H1 (cell line): ENCODE measurements at regions not wholly inside any gene's neighbourhood (a gene's known extent, or its start where the extent isn't known, plus 50 kb on each side); places are given as distances from the start of the nearest gene placed in this dataset.

Experiments
- CTCF ChIA-PET: fragments of 300-600 bp; sonication (Branson Sonifier 250); formaldehyde crosslinking; loops from one replicate; lab custom pipeline; 2021; ENCODE audit not compliant: partially characterized antibody; lab: Charles Lee
- POLR2A ChIA-PET: fragments of 300-600 bp; sonication (Branson Sonifier 250); formaldehyde crosslinking; loops from one replicate; lab custom pipeline; 2021; ENCODE audit warnings: inconsistent platforms; ENCODE audit not compliant: partially characterized antibody; lab: Charles Lee
- DNase-seq, 2 experiments: peaks; one replicate each; pipeline versions ENCODE4 v3.0.0 to v3.0.0-alpha.2; 2010 to 2022; ENCODE audit warnings: low spot score in 2 of 2, low read depth in 1 of 2, mixed read lengths in 1 of 2
- FAIRE-seq: peaks from 2 replicates; lab custom pipeline; 2011; peaks lifted over from hg19 to GRCh38; lab: Jason Lieb, UNC
- H2AFZ ChIP-seq: 2 replicates; pipeline ENCODE4 v1.8.1; 2012; ENCODE audit warnings: low read length, inconsistent platforms
- H2AK5ac ChIP-seq: 2 replicates; pipeline ENCODE4 v1.6.1; 2013; ENCODE audit warnings: low read depth, low read length
- H2BK120ac ChIP-seq: replicated peaks from 2 replicates; pipeline ENCODE3; 2013; ENCODE audit warnings: low read depth, low read length, inconsistent platforms
- H2BK12ac ChIP-seq: 2 replicates; pipeline ENCODE4 v1.6.1; 2013; ENCODE audit warnings: low read depth, low read length
- H2BK15ac ChIP-seq: 2 replicates; pipeline ENCODE4 v1.6.1; 2013; ENCODE audit warnings: low read length
- H2BK20ac ChIP-seq: 2 replicates; pipeline ENCODE4 v1.6.1; 2013; ENCODE audit warnings: low read length
- H2BK5ac ChIP-seq: 2 replicates; pipeline ENCODE4 v1.6.1; 2013; ENCODE audit warnings: low read depth, low read length
- H3K14ac ChIP-seq: 2 replicates; pipeline ENCODE4 v1.6.1; 2013; ENCODE audit warnings: inconsistent platforms; ENCODE audit not compliant: insufficient read length
- H3K18ac ChIP-seq: 2 replicates; pipeline ENCODE4 v1.6.1; 2013; ENCODE audit warnings: low read length; ENCODE audit errors: extremely low read depth
- H3K23ac ChIP-seq: 2 replicates; pipeline ENCODE4 v1.6.1; 2013; ENCODE audit warnings: inconsistent platforms; ENCODE audit not compliant: insufficient read length
- H3K23me2 ChIP-seq: 2 replicates; pipeline ENCODE4 v1.6.1; 2013; ENCODE audit warnings: low read depth, low read length
- H3K27ac ChIP-seq: 2 replicates; pipeline ENCODE4 v1.6.1; 2011; ENCODE audit warnings: low read depth, low read length, inconsistent platforms
- H3K27me3 ChIP-seq, 4 experiments: replicated peaks in 1 of 4; 1 replicate in 1 of 4; 2 replicates in 3 of 4; pipeline versions ENCODE4 v1.6.1 to v1.8.1; 2011 to 2013; ENCODE audit warnings: low read length in 3 of 4, mild to moderate bottlenecking in 3 of 4, inconsistent platforms in 2 of 4, mixed read lengths in 2 of 4, moderate library complexity in 1 of 4; ENCODE audit not compliant: control insufficient read depth in 3 of 4, insufficient read depth in 3 of 4; ENCODE audit errors: extremely low read depth in 1 of 4
- H3K36me3 ChIP-seq, 4 experiments: 2 replicates each; pipeline versions ENCODE4 v1.6.1 to v1.8.1; 2011 to 2013; ENCODE audit warnings: mild to moderate bottlenecking in 4 of 4, low read length in 3 of 4, moderate library complexity in 2 of 4, control low read depth in 1 of 4, inconsistent platforms in 1 of 4; ENCODE audit not compliant: insufficient read depth in 4 of 4, control insufficient read depth in 2 of 4
- H3K4ac ChIP-seq: replicated peaks from 2 replicates; pipeline ENCODE3; 2013; ENCODE audit warnings: low read length, low read depth, mixed read lengths, inconsistent platforms; ENCODE audit not compliant: insufficient read length
- H3K4me1 ChIP-seq, 4 experiments: replicated peaks in 1 of 4; 1 replicate in 1 of 4; 2 replicates in 3 of 4; pipeline versions ENCODE4 v1.6.1 to v1.8.1; 2011 to 2013; ENCODE audit warnings: low read length in 3 of 4, inconsistent platforms in 2 of 4, mixed read lengths in 1 of 4; ENCODE audit not compliant: insufficient read depth in 4 of 4, control insufficient read depth in 3 of 4
- H3K4me2 ChIP-seq, 2 experiments: 2 replicates each; pipeline versions ENCODE4 v1.6.1 to v1.8.1; 2011 to 2013; ENCODE audit warnings: low read depth in 2 of 2, low read length in 2 of 2, control low read depth in 1 of 2, inconsistent platforms in 1 of 2, mild to moderate bottlenecking in 1 of 2; ENCODE audit not compliant: insufficient read depth in 1 of 2
- H3K4me3 ChIP-seq, 4 experiments: fragments of 200-600, 300-600 bp in 1 of 4; sonication (generic), shearing (Covaris generic), sonication (Bioruptor Twin) in 1 of 4; 2 replicates each; pipeline versions ENCODE4 v1.5.1 to v1.8.1; 2011 to 2016; ENCODE audit warnings: low read length in 4 of 4, low read depth in 3 of 4, control low read depth in 2 of 4, inconsistent platforms in 2 of 4, mild to moderate bottlenecking in 2 of 4, mixed read lengths in 1 of 4, moderate library complexity in 1 of 4; ENCODE audit not compliant: insufficient read depth in 2 of 4; ENCODE audit errors: extremely low read depth in 1 of 4
- H3K56ac ChIP-seq: replicated peaks from 2 replicates; pipeline ENCODE3; 2013; ENCODE audit warnings: low read depth, mild to moderate bottlenecking, mixed read lengths, low read length, inconsistent platforms; ENCODE audit not compliant: insufficient read length
- H3K79me1 ChIP-seq: 2 replicates; pipeline ENCODE4 v1.6.1; 2013; ENCODE audit warnings: low read depth, low read length, control low read depth
- H3K79me2 ChIP-seq, 2 experiments: 2 replicates each; pipeline versions ENCODE4 v1.6.1 to v1.8.1; 2012 to 2013; ENCODE audit warnings: low read length in 2 of 2, mild to moderate bottlenecking in 2 of 2, inconsistent platforms in 1 of 2; ENCODE audit not compliant: insufficient read depth in 2 of 2, control insufficient read depth in 1 of 2
- H3K9ac ChIP-seq, 4 experiments: replicated peaks in 1 of 4; 1 replicate in 1 of 4; 2 replicates in 3 of 4; pipeline versions ENCODE4 v1.6.1 to v1.8.1; 2011 to 2013; ENCODE audit warnings: low read depth in 3 of 4, low read length in 3 of 4, control low read depth in 2 of 4, mild to moderate bottlenecking in 2 of 4, moderate library complexity in 2 of 4, inconsistent platforms in 1 of 4; ENCODE audit errors: extremely low read depth in 1 of 4
- H3K9me3 ChIP-seq, 2 experiments: 2 replicates each; pipeline versions ENCODE4 v1.6.1 to v1.8.1; 2012 to 2013; ENCODE audit warnings: mild to moderate bottlenecking in 2 of 2, moderate library complexity in 2 of 2, control low read depth in 1 of 2, inconsistent platforms in 1 of 2, low read depth in 1 of 2, low read length in 1 of 2, mixed read lengths in 1 of 2; ENCODE audit not compliant: insufficient read depth in 2 of 2
- H4K20me1 ChIP-seq, 2 experiments: replicated peaks in 1 of 2; 2 replicates each; pipeline versions ENCODE3 to v1.8.1; 2011 to 2013; ENCODE audit warnings: inconsistent platforms in 2 of 2, low read length in 2 of 2, mild to moderate bottlenecking in 1 of 2; ENCODE audit not compliant: insufficient read depth in 2 of 2, control insufficient read depth in 1 of 2
- H4K5ac ChIP-seq: 2 replicates; pipeline ENCODE4 v1.6.1; 2013; ENCODE audit warnings: low read length, low read depth, mixed read lengths, inconsistent platforms; ENCODE audit not compliant: insufficient read length
- H4K8ac ChIP-seq: 2 replicates; pipeline ENCODE4 v1.8.0; 2013; ENCODE audit warnings: mild to moderate bottlenecking, moderate library complexity, low read length, inconsistent platforms; ENCODE audit not compliant: insufficient read depth; ENCODE audit errors: extremely low read depth
- H4K91ac ChIP-seq: replicated peaks from 2 replicates; pipeline ENCODE3; 2013; ENCODE audit warnings: low read length, mixed read lengths, inconsistent platforms; ENCODE audit not compliant: insufficient read length
- KDM1A ChIP-seq: fragments of 200-600, 300-600 bp; sonication (generic); IDR thresholded peaks from 2 replicates; pipeline ENCODE4 v1.7.1; 2016; ENCODE audit warnings: mild to moderate bottlenecking, low read length, borderline replicate concordance
- WGBS, 2 experiments: shearing (Covaris generic) in 1 of 2; methylation state at CpG; one replicate each; pipeline versions ENCODE4 v1.1.6 to v1.1.7; 2013 to 2015; ENCODE audit warnings: low lambda C conversion rate in 2 of 2, mixed read lengths in 2 of 2, inconsistent platforms in 1 of 2, low coverage in 1 of 2, missing lambda C conversion rate in 1 of 2; ENCODE audit not compliant: insufficient replicate concordance in 2 of 2, insufficient coverage in 1 of 2, insufficient read length in 1 of 2; ENCODE audit errors: extremely low coverage in 1 of 2, missing lambda C conversion rate in 1 of 2; 5-methylcytosine and 5-hydroxymethylcytosine counted together
- TF ChIP-seq, protein P1 (sequence below): IDR thresholded peaks from 2 replicates; pipeline ENCODE4 v1.6.1; 2012; ENCODE audit warnings: low read length, inconsistent platforms

- no peaks in the 10 kb centered on the region for H3K4me1 ChIP-seq
- no peak overlapping the region for H4K91ac ChIP-seq
- no peaks in the 10 kb centered on the region for H3K79me2 ChIP-seq
- ChIA-PET CTCF (interaction anchor here (1.5 kb wide), 1 partner anchor 8 kb away, joined by 4 read pairs; no protein-coding TSS in a partner anchor), POLR2A (interaction anchor here (1.1 to 1.5 kb wide), 3 partner anchors 8 to 49 kb away, joined by 3 to 8 read pairs (median 3); no protein-coding TSS in a partner anchor)
- no peak overlapping the region for H2BK20ac ChIP-seq
- H3K23ac ChIP-seq = no peak overlapping the region
- no peak overlapping the region for H2BK12ac ChIP-seq
- no peak overlapping the region for H3K56ac ChIP-seq
- H3K4me2 ChIP-seq = no peak overlapping the region
- no peaks in the 10 kb centered on the region for H3K36me3 ChIP-seq
- H4K8ac ChIP-seq = no peak overlapping the region
- no peak overlapping the region for H2AFZ ChIP-seq
- H4K20me1 ChIP-seq = no peaks in the 10 kb centered on the region
- H2BK120ac ChIP-seq = no peak overlapping the region
- H3K27me3 ChIP-seq = no peaks in the 10 kb centered on the region; a peak in 1 of 7 replicates
- H3K23me2 ChIP-seq = no peaks in the 10 kb centered on the region
- no peak overlapping the region for H3K4me3 ChIP-seq
- no peak for FAIRE-seq
- WGBS, 2 experiments = 95% methylated on average over 8 of the region's 8 CpGs; no CpG with 5 or more reads in 1 of the 2 experiments
- no peak overlapping the region for H3K27ac ChIP-seq
- H3K18ac ChIP-seq = no peak overlapping the region
- H4K5ac ChIP-seq = no peak overlapping the region
- no peak overlapping the region for H3K14ac ChIP-seq
- H2BK5ac ChIP-seq = no peak overlapping the region
- no peak for TF ChIP-seq KDM1A
- TF ChIP-seq, protein P1, sequence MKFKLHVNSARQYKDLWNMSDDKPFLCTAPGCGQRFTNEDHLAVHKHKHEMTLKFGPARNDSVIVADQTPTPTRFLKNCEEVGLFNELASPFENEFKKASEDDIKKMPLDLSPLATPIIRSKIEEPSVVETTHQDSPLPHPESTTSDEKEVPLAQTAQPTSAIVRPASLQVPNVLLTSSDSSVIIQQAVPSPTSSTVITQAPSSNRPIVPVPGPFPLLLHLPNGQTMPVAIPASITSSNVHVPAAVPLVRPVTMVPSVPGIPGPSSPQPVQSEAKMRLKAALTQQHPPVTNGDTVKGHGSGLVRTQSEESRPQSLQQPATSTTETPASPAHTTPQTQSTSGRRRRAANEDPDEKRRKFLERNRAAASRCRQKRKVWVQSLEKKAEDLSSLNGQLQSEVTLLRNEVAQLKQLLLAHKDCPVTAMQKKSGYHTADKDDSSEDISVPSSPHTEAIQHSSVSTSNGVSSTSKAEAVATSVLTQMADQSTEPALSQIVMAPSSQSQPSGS = no peak
- no peak overlapping the region for H2AK5ac ChIP-seq
- no peaks in the 10 kb centered on the region for H3K9me3 ChIP-seq
- H3K4ac ChIP-seq = no peak overlapping the region
- DNase-seq = no peak
- H2BK15ac ChIP-seq = no peak overlapping the region
- no peak overlapping the region for H3K9ac ChIP-seq
- H3K79me1 ChIP-seq = no peaks in the 10 kb centered on the region
Measured at GRCh38 chr1:212234431-212235395, 50.5 kb upstream of the PPP2R5A start.
